HG03432 (cell line): ENCODE measurements at regions not wholly inside any gene's neighbourhood (a gene's known extent, or its start where the extent isn't known, plus 50 kb on each side); places are given as distances from the start of the nearest gene placed in this dataset.
A peak's percentile ranks its signal among the peaks of the same experiment; 100 is the strongest.
"Not testable (repeated sequence)": the region's sequence is repeated elsewhere in the genome, so short reads cannot be mapped to it uniquely, and the experiment has no call there.

Source experiments
- ATAC-seq: cut with Tn5 transposase; IDR thresholded peaks from one replicate; pipeline ENCODE4 v1.9.1; 2021; ENCODE audit warnings: mild to moderate bottlenecking, moderate library complexity; ENCODE audit not compliant: unreplicated experiment

DNA sequence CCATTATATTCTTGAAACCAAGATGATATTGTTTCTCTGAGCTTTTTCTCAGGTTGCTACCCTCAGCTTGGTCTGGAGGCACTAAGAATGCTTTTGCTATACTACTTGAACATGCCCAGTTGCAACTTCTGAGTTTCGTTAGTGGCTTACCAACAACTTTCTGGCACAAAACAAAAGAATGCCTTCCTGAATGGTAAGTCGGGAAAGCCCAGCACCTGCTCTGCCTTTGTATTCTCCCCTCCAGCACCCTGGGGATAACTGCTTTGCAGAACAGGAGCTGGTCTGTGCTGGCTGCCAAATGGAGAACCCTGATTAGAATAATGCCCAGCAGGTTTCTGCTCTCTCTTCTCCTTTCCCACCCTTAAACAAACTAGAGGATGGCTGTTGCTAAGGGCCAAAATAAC, 149.3 kb downstream of the TGFB2 start:
- no peak for ATAC-seq

DNA sequence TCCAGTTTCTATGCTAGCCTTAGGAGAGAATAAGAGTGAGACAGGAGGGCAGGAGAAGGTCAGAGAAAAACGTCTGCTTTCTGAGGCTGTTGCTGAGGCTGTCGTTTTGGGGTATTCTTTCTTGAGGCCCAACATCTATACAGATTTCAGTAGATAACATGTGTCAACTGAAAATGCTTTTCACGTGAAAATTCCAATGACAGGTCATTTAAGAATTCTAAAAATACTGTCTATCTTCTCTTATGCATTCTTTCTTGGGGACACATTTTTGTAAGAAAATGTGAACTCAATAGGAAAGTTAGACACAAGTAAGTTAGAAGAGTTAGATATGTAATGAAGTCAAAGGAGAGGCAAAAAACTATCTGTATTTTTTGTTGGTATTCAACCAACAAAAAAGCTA, 150.8 kb downstream of the TGFB2 start:
- no peak for ATAC-seq

- ATAC-seq = no peak
Measured at GRCh38 chr1:218496561-218496960, 151.4 kb downstream of the TGFB2 start.

DNA sequence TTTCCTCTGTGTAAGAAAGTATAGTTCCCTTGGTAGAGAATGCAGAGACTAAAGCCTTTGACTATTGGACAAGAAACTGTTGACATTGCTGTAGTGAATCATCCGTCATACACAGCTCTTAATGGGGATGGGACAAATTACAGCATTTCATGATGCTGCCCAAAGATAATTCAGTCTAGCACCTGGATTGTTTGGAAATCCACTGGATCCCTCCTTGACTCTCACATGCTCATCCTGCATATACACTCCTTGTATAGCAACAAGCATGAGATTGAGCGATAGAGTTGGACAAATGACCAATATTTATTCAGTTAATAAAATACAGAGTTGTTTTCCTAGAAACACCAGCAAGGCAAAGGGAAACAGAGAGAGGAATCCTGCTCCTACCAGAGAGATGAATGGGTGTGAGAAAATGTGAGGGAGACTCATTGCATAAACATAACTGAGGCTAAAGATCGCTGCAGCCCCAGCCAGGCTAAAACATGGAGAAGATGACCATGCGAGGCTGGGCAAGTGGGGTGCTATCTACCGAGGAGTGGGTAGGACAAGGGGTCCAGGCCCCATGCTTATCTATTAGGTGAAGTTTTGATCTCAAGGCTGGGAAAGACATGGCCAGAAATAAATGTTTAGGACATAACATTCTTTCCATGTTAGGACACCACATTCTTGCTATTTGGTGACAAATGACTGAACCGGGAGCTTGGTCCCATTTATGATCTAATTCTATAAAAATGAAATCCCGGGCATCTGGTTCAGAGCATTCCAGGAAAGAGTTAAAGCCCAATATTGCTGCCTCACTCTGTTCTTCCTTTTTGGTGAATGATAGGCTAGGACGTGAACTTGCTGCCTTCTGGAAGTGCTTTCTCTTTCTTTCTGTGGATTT, 153.2 kb downstream of the TGFB2 start:
- no peak for ATAC-seq

- no peak for ATAC-seq
Measured at GRCh38 chr1:218499011-218499691, 154.0 kb downstream of the TGFB2 start.

DNA sequence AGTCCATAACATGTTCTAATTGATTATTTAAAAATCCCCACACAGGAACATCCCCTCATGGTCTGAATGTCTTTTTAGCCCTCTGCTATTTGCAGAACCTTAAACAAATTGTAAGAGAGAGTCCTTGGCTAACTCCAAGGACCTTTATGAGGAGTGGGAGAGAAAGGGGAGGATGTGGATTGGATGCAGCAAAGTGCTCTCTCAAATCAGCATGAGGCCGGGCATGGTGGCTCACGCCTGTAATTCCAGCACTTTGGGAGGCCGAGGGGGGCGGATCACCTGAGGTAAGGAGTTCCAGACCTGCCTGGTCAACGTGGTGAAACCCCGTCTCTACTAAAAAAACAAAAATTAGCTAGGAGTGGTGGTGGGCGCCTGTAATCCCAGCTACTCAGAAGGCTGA, 154.8 kb downstream of the TGFB2 start:
- no peak for ATAC-seq

- no peak for ATAC-seq
Measured at GRCh38 chr1:218501161-218501560, 156.0 kb downstream of the TGFB2 start.

DNA sequence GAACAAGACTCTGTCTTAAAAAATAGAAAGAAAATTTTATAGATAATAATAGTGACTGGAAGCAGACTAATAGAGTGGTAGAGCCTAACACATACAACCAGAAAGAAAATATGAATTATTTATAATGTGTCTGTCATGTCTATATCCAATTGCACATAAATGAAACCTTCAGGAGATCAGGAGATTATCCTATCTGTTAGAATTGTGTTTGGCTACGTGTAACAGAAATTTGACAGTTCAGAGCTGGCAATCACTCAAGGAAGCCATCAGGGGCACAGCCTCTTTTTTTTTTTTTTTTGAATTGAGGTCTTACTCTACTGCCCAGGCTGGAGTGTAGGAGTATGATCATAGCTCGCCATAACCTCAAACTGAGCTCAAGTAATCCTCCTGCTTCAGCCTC, 157.2 kb downstream of the TGFB2 start:
- no peak for ATAC-seq

- ATAC-seq = no peak
Measured at GRCh38 chr1:218503102-218503501, 158.0 kb downstream of the TGFB2 start.

DNA sequence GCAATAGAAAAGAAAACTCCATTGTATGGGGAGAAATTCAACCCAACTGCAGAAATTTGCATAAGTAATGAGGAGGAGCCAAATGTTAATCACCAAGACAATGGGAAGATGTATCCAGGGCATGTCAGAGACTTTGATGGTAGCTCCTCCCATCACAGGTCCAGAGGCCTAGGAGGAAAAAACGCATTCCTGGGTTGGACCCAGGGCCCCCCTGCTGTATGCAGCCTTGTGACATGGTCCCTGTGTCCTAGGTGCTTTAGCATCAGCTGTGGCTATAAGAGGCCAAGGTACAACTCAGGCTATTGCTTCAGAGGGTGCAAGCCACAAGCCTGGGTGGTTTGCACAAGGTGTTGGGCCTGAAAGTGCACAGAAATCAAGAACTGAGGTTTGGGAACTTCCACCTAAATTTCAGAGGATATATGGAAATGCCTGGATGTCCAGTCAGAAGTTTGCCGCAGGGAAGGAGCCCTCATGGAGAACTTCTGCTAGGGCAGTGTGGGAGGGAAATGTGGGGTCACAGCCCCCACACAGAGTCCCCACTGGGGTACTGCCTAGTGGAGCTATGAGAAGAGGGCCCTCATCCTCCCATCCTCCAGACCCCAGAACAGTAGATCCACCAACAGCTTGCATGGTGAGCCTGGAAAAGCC, 162.3 kb downstream of the TGFB2 start:
- ATAC-seq = no peak

GRCh38 chr1:218510153-218510772, 165.1 kb downstream of the TGFB2 start:
- peak; percentile 54 for ATAC-seq

- ATAC-seq = no peak
Measured at GRCh38 chr1:218513328-218513727, 168.2 kb downstream of the TGFB2 start.

GRCh38 chr1:218514689-218515088, 169.6 kb downstream of the TGFB2 start:
- ATAC-seq = no peak

- no peak for ATAC-seq
Measured at GRCh38 chr1:218516526-218516925, 171.4 kb downstream of the TGFB2 start.

GRCh38 chr1:218517459-218517858, 172.3 kb downstream of the TGFB2 start:
- ATAC-seq = no peak

DNA sequence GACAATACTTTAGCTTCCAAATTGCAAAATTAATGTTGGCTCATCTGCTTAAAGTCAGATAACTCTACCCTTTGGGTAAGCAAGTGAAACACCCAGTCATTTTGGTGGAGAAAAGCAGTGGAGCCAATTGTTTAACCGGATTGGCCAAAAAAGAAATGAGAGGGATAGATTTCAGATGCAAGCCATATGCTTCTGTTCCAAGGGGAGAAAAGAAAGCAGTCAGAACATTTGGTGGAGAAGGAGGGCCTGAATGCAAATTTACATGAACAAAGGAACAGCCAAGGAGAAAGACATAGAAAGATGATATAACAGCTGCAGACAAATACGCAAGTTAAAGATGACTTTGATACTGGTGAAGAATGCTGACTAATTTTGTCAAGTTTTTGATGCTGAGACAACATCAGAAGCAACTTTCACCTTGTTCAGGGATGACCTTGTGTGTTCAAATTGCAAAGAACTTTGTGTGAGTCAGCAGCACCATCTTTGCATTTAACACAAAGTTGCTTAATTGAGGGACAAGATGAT, 173.1 kb downstream of the TGFB2 start:
- ATAC-seq = no peak

GRCh38 chr1:218520646-218521045, 175.5 kb downstream of the TGFB2 start:
- ATAC-seq = not testable (repeated sequence)

DNA sequence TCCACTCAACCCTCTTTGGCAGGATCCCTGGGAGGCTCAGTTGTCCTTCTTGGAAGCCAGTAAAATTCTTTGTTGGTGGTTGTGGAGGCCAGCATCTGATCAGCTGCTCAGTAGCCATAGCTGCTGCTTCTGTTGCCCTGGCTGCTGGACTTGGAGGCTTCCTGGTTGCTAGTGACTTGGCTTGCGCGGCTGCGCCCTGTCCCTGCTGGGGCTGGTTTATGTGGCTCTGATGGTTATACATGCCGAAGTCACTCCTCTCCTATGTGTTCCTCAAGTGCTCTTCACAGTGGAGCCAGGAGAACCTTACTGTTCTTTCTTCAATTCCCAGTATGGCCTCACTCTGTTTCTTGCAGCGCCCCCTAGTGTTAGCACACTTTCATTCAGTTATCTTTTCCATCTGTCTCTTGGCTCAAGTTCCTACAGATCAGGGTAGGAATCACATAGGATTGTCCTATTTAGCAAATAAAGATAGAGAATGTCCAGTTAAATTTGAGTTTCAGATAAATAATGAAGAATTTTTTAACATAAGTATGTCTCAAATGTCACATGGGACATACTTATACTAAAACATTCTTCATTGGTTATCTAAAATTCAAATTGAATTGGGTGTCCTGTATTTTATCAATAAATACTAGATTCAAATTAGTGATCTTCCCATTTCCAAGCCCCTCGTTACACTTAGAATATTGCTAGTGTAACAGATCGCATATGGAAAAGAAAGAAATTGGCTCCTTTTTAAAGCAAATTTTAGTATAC, 176.5 kb downstream of the TGFB2 start:
- ATAC-seq = peak; percentile 83

GRCh38 chr1:218524526-218524925, 179.4 kb downstream of the TGFB2 start:
- no peak for ATAC-seq

DNA sequence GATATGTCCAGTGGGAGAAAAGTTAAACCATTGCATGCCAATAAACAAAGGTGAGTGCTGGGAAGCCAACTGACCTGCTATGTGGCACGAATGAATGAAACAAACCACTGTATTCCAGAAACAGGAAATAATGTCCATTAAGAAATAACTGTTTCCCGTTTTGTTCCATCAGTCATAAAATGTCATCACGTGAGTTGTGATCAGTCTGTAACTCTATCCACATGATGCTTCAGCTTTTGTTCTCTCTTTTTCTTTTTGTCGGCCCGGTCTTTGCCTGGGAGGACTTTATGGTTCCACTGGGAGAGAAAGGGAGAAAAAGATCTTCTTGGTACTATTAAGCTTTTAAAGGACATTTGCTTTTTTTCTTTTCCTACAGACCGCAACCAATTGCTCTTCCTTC, 179.9 kb downstream of the TGFB2 start:
- no peak for ATAC-seq
